ENCODE measurements at regions not wholly inside any gene's neighbourhood (a gene's known extent, or its start where the extent isn't known, plus 50 kb on each side); places are given as distances from the start of the nearest gene placed in this dataset.

DNA sequence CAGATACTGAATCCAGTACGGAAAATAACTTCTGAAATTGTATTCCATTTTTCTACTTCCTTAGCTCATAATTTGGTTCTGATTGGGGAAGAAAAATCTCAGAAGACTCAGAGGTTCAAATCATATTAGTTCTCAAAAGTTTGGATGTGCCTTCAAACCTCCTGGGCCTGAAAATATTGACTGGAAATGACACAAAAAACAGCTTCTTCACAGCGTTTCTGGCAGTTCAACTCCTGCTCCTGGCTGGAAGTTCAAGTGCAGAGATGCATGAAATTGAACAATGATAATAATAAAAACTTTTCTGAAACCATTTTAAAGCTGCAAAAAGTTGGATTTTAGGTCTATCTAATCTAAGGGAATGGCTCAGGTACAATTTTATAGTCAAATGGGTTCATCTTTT, 1459.9 kb upstream of the CELF4 start:
- TF ChIP-seq ELF4 (IDR thresholded peaks at IDR 0.05) (no peak), SUZ12 (IDR thresholded peaks at IDR 0.05) (no peak), CTBP1 (IDR thresholded peaks at IDR 0.05; ENCODE audit: borderline replicate concordance) (no peak), LEF1 (IDR thresholded peaks at IDR 0.05; ENCODE audit: borderline replicate concordance) (no peak), BHLHE40 (IDR thresholded peaks at IDR 0.05; ENCODE audit: borderline replicate concordance) (no peak), FOXK2 (IDR thresholded peaks at IDR 0.05) (no peak), ARNT (IDR thresholded peaks at IDR 0.05) (no peak), L3MBTL2 (conservative IDR thresholded peaks at IDR 0.05) (no peak), FOXM1 (IDR thresholded peaks at IDR 0.05; ENCODE audit: borderline replicate concordance) (no peak), PKNOX1 (IDR thresholded peaks at IDR 0.05) (no peak)
- DNase-seq (ENCODE audit: extremely low spot score): no peak
- ChIA-PET CTCF (no interaction called here), POLR2A (no interaction called here)

GRCh38 chr18:39019989-39020388, 1454.4 kb upstream of the CELF4 start:
- ChIA-PET POLR2A (no interaction called here), CTCF (no interaction called here)
- TF ChIP-seq L3MBTL2 (conservative IDR thresholded peaks at IDR 0.05) (no peak), FOXA1 (IDR thresholded peaks at IDR 0.05) (no peak), PKNOX1 (IDR thresholded peaks at IDR 0.05) (no peak), TARDBP (IDR thresholded peaks at IDR 0.05) (no peak), CTBP1 (IDR thresholded peaks at IDR 0.05; ENCODE audit: borderline replicate concordance) (no peak), ZNF384 (IDR thresholded peaks at IDR 0.05) (no peak), SP1 (IDR thresholded peaks at IDR 0.05) (no peak)
- no peak for DNase-seq (ENCODE audit: extremely low spot score)

DNA sequence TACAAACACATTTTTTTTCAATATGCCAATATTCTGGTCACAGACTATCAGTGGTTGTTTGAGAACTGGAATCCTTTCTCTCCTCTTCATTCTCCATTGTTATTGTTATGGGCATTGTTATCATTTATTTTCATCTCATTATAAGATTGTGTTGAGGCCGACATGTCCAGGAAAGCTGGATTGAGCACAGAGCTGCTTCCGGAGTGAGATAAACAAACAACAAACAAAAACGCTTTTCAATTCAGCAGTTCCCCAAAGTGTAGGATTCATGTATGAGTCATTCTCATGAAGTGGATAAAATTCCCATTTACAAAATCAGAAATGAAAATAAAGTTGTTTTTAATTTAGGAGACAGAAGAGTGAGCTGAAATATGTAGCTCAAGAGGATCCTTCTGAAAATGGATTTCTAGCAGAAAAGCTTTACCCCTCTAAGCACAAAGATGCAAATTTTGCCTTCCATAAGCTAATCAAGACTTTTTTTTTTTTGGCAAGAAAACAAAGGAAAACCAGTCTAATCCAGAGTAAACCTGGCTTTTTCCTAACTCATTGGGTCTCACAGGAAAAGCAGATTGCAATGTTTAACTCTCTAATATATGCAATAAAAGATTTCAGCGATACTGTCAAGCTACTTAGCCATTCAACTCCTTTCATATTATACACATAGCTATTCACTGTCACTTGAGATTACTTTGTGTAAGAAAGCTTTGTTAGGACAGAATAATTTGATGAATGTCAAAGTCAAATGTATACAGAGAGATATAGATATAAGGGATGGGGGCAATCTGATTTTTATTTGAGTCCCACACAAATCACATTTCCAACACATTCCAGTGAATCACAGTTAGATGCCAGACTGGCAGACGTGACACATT, 1441.7 kb upstream of the CELF4 start:
- no peak for TF ChIP-seq TARDBP (IDR thresholded peaks at IDR 0.05)
- no peak for TF ChIP-seq ZNF384 (IDR thresholded peaks at IDR 0.05)
- no peak for TF ChIP-seq SP1 (IDR thresholded peaks at IDR 0.05)
- TF ChIP-seq PKNOX1 (IDR thresholded peaks at IDR 0.05): no peak
- no peak for TF ChIP-seq FOXM1 (IDR thresholded peaks at IDR 0.05; ENCODE audit: borderline replicate concordance)
- no peak for TF ChIP-seq LEF1 (IDR thresholded peaks at IDR 0.05; ENCODE audit: borderline replicate concordance)
- TF ChIP-seq BHLHE40 (IDR thresholded peaks at IDR 0.05; ENCODE audit: borderline replicate concordance): no peak
- no peak for TF ChIP-seq CTBP1 (IDR thresholded peaks at IDR 0.05; ENCODE audit: borderline replicate concordance)
- no peak for TF ChIP-seq L3MBTL2 (conservative IDR thresholded peaks at IDR 0.05)
- TF ChIP-seq ARNT (IDR thresholded peaks at IDR 0.05): no peak
- no peak for TF ChIP-seq NFRKB (IDR thresholded peaks at IDR 0.05)
- TF ChIP-seq SUZ12 (IDR thresholded peaks at IDR 0.05): no peak
- no peak for DNase-seq (ENCODE audit: extremely low spot score)
- ChIA-PET CTCF (interaction anchor here (0.5 kb wide), 1 partner anchor 30 kb away, joined by 6 read pairs; no protein-coding TSS in a partner anchor), POLR2A (no interaction called here)

DNA sequence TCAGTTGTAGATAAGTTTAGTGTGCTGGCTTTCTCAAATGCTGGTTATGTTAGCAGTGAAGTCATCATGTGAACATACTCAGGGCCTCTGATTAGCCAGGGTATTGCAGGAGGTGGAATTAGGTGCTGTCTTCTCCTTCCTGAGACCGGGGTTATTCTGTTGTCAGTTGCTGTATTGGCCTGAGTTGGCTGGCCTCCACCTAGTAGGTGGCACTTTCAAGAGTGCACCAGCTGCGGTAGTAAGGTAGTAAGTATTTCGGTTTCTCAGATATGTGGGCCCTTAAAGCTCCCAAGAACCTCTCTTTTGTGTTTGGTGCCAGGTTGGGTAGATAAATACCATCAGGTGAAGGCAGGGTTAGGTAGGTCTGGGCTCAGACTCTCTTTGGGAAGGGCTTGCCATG, 1430.5 kb upstream of the CELF4 start:
- ChIA-PET CTCF (no interaction called here), POLR2A (no interaction called here)
- DNase-seq (ENCODE audit: extremely low spot score): no peak
- TF ChIP-seq NFRKB (IDR thresholded peaks at IDR 0.05) (no peak), FOXK2 (IDR thresholded peaks at IDR 0.05) (no peak), SUZ12 (IDR thresholded peaks at IDR 0.05) (no peak), SP1 (IDR thresholded peaks at IDR 0.05) (no peak), FOXM1 (IDR thresholded peaks at IDR 0.05; ENCODE audit: borderline replicate concordance) (no peak), ELF4 (IDR thresholded peaks at IDR 0.05) (no peak), L3MBTL2 (conservative IDR thresholded peaks at IDR 0.05) (no peak), ARNT (IDR thresholded peaks at IDR 0.05) (no peak), ZNF384 (IDR thresholded peaks at IDR 0.05) (no peak), FOXA1 (IDR thresholded peaks at IDR 0.05) (no peak), CTBP1 (IDR thresholded peaks at IDR 0.05; ENCODE audit: borderline replicate concordance) (no peak), PKNOX1 (IDR thresholded peaks at IDR 0.05) (no peak), HDGF (IDR thresholded peaks at IDR 0.05; ENCODE audit: borderline replicate concordance) (no peak), TARDBP (IDR thresholded peaks at IDR 0.05) (no peak), LEF1 (IDR thresholded peaks at IDR 0.05; ENCODE audit: borderline replicate concordance) (no peak), BHLHE40 (IDR thresholded peaks at IDR 0.05; ENCODE audit: borderline replicate concordance) (no peak)

GRCh38 chr18:38993342-38993741, 1427.7 kb upstream of the CELF4 start:
- TF ChIP-seq ELF4 (IDR thresholded peaks at IDR 0.05): no peak
- no peak for TF ChIP-seq BHLHE40 (IDR thresholded peaks at IDR 0.05; ENCODE audit: borderline replicate concordance)
- TF ChIP-seq TARDBP (IDR thresholded peaks at IDR 0.05): no peak
- no peak for TF ChIP-seq HDGF (IDR thresholded peaks at IDR 0.05; ENCODE audit: borderline replicate concordance)
- no peak for TF ChIP-seq ARNT (IDR thresholded peaks at IDR 0.05)
- TF ChIP-seq SP1 (IDR thresholded peaks at IDR 0.05): no peak
- TF ChIP-seq ZNF384 (IDR thresholded peaks at IDR 0.05): no peak
- TF ChIP-seq L3MBTL2 (conservative IDR thresholded peaks at IDR 0.05): no peak
- TF ChIP-seq PKNOX1 (IDR thresholded peaks at IDR 0.05): no peak
- TF ChIP-seq FOXA1 (IDR thresholded peaks at IDR 0.05): no peak
- ChIA-PET CTCF (no interaction called here), POLR2A (interaction anchor here (1.0 kb wide), 1 partner anchor 17 kb away, joined by 3 read pairs; no protein-coding TSS in a partner anchor)
- DNase-seq (ENCODE audit: extremely low spot score): no peak

All from HEK293T (cell line).